ENCODE measurements at regions not wholly inside any gene's neighbourhood (a gene's known extent, or its start where the extent isn't known, plus 50 kb on each side); places are given as distances from the start of the nearest gene placed in this dataset.

DNA sequence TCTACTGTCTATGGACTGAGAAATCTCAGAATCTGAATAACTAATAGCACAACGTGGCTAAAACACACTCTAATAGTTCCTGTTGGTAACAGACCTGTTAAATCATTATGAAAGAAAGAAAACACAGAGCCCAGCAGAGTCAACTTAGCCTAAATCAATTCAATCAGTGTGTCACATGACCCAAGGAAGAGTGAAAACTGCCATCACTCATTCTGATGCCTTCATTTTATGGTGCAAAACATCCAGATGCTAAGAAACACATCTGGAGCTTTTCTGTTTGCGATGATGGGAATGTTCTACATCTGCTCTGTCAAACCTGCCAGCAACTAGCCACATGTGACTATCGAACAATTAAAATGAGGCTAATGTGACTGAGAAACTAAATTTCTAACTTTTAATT lies 295.7 kb upstream of the TRIB2 start:
- no peak overlapping the region for H3K27ac Mint-ChIP-seq
- peaks cover 16% of the 10 kb centered on the region for H3K4me1 Mint-ChIP-seq
- TF ChIP-seq, protein P1, sequence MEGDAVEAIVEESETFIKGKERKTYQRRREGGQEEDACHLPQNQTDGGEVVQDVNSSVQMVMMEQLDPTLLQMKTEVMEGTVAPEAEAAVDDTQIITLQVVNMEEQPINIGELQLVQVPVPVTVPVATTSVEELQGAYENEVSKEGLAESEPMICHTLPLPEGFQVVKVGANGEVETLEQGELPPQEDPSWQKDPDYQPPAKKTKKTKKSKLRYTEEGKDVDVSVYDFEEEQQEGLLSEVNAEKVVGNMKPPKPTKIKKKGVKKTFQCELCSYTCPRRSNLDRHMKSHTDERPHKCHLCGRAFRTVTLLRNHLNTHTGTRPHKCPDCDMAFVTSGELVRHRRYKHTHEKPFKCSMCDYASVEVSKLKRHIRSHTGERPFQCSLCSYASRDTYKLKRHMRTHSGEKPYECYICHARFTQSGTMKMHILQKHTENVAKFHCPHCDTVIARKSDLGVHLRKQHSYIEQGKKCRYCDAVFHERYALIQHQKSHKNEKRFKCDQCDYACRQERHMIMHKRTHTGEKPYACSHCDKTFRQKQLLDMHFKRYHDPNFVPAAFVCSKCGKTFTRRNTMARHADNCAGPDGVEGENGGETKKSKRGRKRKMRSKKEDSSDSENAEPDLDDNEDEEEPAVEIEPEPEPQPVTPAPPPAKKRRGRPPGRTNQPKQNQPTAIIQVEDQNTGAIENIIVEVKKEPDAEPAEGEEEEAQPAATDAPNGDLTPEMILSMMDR (IDR thresholded peaks at IDR 0.05) = no peak
- no peak for ATAC-seq (ENCODE audit: low read depth)
- intact Hi-C loops (cut with micrococcal nuclease) = no loop called here
- H3K27me3 Mint-ChIP-seq = no peaks in the 10 kb centered on the region
- ChIA-PET POLR2A (no interaction called here), CTCF (interaction anchor here (1.0 to 2.9 kb wide), 2 partner anchors 295 to 510 kb away, joined by 3 to 12 read pairs; partner anchors contain the start of gene TRIB2)
- no peaks in the 10 kb centered on the region for H3K9me3 Mint-ChIP-seq
- no peak for DNase-seq
- no peak overlapping the region for H3K4me3 Mint-ChIP-seq
- no peaks in the 10 kb centered on the region for H3K36me3 Mint-ChIP-seq (ENCODE audit: low read depth)

DNA sequence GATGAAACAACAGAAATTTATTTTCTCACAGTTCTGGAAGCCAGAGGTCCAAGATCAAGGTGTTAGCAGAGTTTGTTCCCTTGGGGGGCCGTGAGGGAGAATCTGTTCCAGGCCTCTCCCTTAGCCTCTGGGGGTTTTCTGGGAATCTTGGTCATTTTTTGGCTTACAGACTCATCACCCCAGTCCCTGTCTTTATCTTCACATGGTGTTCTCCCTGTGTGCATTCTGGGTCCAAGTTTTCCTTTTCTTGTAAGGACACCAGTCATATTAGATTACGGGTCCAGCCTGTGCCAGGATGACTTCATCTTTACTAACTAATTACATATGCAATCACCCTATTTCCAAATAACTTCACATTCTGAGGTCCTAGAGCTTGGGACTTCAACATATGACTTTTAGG lies 292.5 kb upstream of the TRIB2 start:
- no peak overlapping the region for H3K27ac Mint-ChIP-seq
- no peaks in the 10 kb centered on the region for H3K4me1 Mint-ChIP-seq
- intact Hi-C loops (cut with micrococcal nuclease) = no loop called here
- no peaks in the 10 kb centered on the region for H3K9me3 Mint-ChIP-seq
- ATAC-seq (ENCODE audit: low read depth) (no peak), DNase-seq (no peak)
- H3K4me3 Mint-ChIP-seq = no peak overlapping the region
- no peaks in the 10 kb centered on the region for H3K27me3 Mint-ChIP-seq
- ChIA-PET CTCF (interaction anchor here (1.7 kb wide), 1 partner anchor 292 kb away, joined by 3 read pairs; the partner anchor contains the start of gene TRIB2), POLR2A (no interaction called here)
- H3K36me3 Mint-ChIP-seq (ENCODE audit: low read depth) = no peaks in the 10 kb centered on the region
- TF ChIP-seq, protein P1 (IDR thresholded peaks at IDR 0.05) = no peak

DNA sequence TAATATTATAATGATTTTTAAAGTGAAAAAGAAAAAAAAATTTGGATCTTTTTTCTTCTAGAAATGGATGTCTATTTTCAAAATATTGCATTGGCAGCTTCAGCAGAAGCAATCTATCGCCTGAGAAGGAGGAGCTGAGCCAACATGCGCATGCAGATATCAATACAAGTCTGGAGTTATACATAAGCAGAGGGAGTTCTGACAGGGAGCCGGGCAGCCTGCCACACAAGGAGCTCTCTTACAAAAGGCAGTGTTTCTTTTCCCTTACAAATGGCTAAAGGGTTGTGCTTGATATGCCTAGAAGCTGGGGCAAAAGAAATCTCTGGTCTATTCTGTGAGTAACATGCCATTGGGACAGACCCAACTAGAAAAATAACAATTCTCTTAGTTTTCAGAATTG lies 291.9 kb upstream of the TRIB2 start:
- DNase-seq (no peak), ATAC-seq (ENCODE audit: low read depth) (no peak)
- intact Hi-C loops (cut with micrococcal nuclease) = no loop called here
- Mint-ChIP-seq H3K27ac (no peak overlapping the region), H3K4me3 (no peak overlapping the region), H3K36me3 (ENCODE audit: low read depth) (no peaks in the 10 kb centered on the region), H3K27me3 (no peaks in the 10 kb centered on the region), H3K4me1 (no peaks in the 10 kb centered on the region), H3K9me3 (no peaks in the 10 kb centered on the region)
- ChIA-PET POLR2A (no interaction called here), CTCF (interaction anchor here (0.9 kb wide), 1 partner anchor 33 kb away, joined by 3 read pairs; no protein-coding TSS in a partner anchor)
- TF ChIP-seq, protein P1 (IDR thresholded peaks at IDR 0.05) = no peak

DNA sequence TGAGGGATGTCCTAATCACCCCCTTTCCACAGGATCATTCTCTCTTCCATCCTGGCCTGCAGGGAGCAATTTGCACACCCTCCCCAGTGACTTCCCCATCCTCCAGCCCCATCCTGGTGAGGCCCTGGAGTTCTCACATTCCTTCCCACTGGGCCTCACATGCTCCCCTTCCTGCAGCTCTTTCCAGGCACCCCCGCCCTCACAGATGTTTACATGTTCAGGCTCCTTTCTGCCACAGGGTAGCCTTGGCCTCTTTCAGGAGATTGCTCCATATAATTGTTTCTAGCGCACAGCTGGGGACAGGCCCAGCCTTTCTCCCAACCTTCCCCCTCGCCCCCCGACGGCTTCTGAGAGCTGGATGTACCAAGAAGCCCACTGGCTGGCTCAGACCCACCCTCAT lies 288.4 kb upstream of the TRIB2 start:
- CTCF ChIA-PET = no interaction called here
- TF ChIP-seq, protein P1 (IDR thresholded peaks at IDR 0.05) = no peak
- Mint-ChIP-seq H3K9me3 (no peaks in the 10 kb centered on the region), H3K36me3 (ENCODE audit: low read depth) (no peaks in the 10 kb centered on the region), H3K27me3 (no peaks in the 10 kb centered on the region), H3K27ac (no peak overlapping the region), H3K4me1 (peaks cover 15% of the 10 kb centered on the region), H3K4me3 (no peak overlapping the region)
- DNase-seq = no peak
- no peak for ATAC-seq (ENCODE audit: low read depth)
- POLR2A ChIA-PET = no interaction called here
- intact Hi-C loops (cut with micrococcal nuclease) = no loop called here

DNA sequence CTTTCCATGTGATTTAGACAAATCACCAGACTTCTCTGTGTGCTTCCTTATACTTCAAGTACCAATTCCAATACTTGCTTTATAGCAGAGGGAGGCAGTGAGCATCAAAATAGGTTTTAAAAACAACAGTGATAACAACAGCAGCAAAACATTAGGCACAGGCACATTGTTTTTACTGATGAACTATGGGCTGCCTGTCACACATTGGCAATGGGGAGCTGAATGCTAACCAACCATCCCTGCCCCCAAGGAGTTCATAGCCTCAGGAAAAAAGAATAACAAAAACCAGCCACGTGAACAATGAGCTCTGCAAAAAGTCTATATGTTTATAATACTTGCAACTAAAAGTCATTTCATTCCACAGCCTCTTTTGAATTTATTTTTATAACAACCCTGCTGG lies 287.9 kb upstream of the TRIB2 start:
- intact Hi-C loops (cut with micrococcal nuclease) = no loop called here
- no peak for ATAC-seq (ENCODE audit: low read depth)
- CTCF ChIA-PET = no interaction called here
- H3K36me3 Mint-ChIP-seq (ENCODE audit: low read depth) = no peaks in the 10 kb centered on the region
- TF ChIP-seq, protein P1 (IDR thresholded peaks at IDR 0.05) = no peak
- no peak for DNase-seq
- no peak overlapping the region for H3K27ac Mint-ChIP-seq
- no peak overlapping the region for H3K4me3 Mint-ChIP-seq
- peaks cover 15% of the 10 kb centered on the region for H3K4me1 Mint-ChIP-seq
- H3K27me3 Mint-ChIP-seq = no peaks in the 10 kb centered on the region
- no peaks in the 10 kb centered on the region for H3K9me3 Mint-ChIP-seq
- POLR2A ChIA-PET = no interaction called here
